GM12872 (cell line): ENCODE measurements at regions not wholly inside any gene's neighbourhood (a gene's known extent, or its start where the extent isn't known, plus 50 kb on each side); places are given as distances from the start of the nearest gene placed in this dataset.

Experiments
- TF ChIP-seq, protein P1 (sequence below): IDR thresholded peaks from 3 replicates; pipeline ENCODE4 v1.5.1; 2011; ENCODE audit warnings: low read depth, mild to moderate bottlenecking, low read length, moderate library complexity; ENCODE audit not compliant: insufficient read depth

DNA sequence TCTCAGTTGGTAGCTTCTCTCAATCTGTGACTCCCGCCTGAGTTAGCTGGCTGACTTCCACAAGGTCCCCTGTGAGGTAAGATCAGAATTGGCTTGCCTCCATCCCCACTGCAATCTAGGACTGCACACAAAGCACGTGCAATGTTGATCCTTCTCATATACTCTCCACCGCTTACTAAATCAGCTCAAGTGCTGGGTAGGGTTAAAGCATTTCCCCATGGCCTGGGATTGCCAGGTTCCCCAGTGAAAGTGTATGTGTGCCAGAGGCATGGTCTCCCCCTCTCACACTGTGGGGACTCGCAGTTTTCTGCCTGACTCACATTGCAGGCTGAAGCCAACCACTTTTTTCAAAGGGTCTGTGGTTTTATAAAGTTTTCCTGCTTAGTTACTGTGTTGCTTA lies 886.9 kb downstream of the FAM133A start:
- TF ChIP-seq, protein P1, sequence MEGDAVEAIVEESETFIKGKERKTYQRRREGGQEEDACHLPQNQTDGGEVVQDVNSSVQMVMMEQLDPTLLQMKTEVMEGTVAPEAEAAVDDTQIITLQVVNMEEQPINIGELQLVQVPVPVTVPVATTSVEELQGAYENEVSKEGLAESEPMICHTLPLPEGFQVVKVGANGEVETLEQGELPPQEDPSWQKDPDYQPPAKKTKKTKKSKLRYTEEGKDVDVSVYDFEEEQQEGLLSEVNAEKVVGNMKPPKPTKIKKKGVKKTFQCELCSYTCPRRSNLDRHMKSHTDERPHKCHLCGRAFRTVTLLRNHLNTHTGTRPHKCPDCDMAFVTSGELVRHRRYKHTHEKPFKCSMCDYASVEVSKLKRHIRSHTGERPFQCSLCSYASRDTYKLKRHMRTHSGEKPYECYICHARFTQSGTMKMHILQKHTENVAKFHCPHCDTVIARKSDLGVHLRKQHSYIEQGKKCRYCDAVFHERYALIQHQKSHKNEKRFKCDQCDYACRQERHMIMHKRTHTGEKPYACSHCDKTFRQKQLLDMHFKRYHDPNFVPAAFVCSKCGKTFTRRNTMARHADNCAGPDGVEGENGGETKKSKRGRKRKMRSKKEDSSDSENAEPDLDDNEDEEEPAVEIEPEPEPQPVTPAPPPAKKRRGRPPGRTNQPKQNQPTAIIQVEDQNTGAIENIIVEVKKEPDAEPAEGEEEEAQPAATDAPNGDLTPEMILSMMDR = no peak

GRCh38 chrX:94576367-94577004 lies 902.5 kb downstream of the FAM133A start:
- TF ChIP-seq, protein P1 = 0 out of 3 replicates have a peak, but pooled peaks have one; percentile 5

GRCh38 chrX:94600077-94600476 lies 926.1 kb downstream of the FAM133A start:
- TF ChIP-seq, protein P1 = no peak

DNA sequence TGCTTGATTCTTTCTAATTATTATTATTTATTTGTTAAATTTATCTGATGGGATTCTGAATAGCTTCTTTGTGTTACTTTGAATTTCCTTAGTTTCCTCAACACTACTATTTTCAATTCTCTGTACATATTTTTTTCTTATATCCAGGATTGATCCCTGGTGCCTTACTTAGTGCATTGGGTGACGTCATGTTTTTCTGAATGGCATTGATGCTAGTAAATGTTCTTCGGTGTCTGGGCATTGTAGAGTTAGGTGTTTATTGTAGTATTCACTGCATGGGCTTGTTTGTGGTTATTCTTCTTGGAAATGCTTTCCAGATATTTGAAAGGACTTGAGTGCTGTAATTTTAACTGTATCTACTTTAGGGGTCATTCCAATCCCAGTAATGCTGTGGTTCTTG lies 938.1 kb downstream of the FAM133A start:
- TF ChIP-seq, protein P1 = no peak

- TF ChIP-seq, protein P1 = no peak
Measured at GRCh38 chrX:94633237-94633636, 959.2 kb downstream of the FAM133A start.

- TF ChIP-seq, protein P1 = no peak
Measured at GRCh38 chrX:94635003-94635402, 961.0 kb downstream of the FAM133A start.

DNA sequence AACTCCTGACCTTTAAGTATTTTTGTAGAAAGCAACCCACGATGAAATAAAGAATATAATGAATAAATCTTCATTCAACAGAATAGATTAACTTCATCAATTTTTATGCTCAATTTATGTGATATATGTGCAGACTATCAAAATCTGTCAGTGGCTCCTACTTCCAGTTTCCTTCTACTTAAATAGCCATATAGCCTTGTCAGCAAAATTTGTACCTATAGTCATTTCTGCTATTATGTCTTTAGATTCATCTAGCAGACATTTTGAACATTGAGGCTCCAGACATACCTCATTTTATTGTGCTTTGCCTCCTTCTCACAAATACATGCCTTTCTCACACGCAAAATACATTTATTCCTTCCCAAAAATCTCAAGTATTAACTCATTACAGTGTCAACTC lies 971.7 kb downstream of the FAM133A start:
- TF ChIP-seq, protein P1 = no peak
